DMS79 treated with DMSO at 0.1 percent for 48 hours (cell line): ENCODE measurements at regions not wholly inside any gene's neighbourhood (a gene's known extent, or its start where the extent isn't known, plus 50 kb on each side); places are given as distances from the start of the nearest gene placed in this dataset.
"Not testable (repeated sequence)": the region's sequence is repeated elsewhere in the genome, so short reads cannot be mapped to it uniquely, and the experiment has no call there.

Experiments used
- DNase-seq: peaks from one replicate; lab custom pipeline; 2025; lab: John Stamatoyannopoulos, UW

GRCh38 chr6:151671195-151671594 is 136.3 kb upstream of the ESR1 start:
- DNase-seq = no peak

- no peak for DNase-seq
These were observed 132.9 kb upstream of the ESR1 start for GRCh38 chr6:151674578-151674977.

DNA sequence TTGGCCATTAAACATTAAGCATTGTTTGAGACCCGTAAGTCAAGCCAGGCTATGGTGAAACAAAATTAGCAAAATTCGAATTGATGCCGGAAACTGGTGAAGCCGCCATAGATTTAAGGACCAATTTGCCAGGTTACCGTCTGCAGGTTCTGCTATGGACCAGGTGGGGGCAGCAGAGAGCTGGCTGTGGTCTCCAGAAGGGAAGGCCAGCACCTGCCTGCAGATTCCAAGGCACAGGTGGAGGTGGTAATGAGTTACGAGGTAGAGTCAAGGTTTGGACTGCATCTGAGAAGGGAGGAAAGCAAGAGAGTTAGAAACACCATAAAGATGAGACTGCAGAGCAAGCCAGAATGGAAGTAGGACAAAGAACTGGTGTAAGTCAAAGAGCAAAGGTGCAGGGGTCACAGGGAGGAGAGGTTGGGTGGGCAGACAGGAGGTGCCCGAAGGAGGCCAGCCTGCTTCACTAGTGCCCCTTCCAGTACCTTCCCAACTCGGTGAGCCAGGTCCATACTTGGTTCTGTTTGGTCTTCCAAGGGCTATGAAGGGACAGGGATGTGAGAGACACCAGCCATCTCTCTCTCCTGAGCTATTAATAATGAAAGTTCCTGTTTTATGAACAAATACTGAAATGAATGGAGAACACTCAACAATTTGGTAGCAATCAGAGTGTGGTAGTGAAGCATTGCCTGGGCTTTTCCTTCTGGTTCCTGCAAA is 131.6 kb upstream of the ESR1 start:
- DNase-seq = no peak

- no peak for DNase-seq
These were observed 131.0 kb upstream of the ESR1 start for GRCh38 chr6:151676460-151676945.

- no peak for DNase-seq
These were observed 130.1 kb upstream of the ESR1 start for GRCh38 chr6:151677404-151677803.

GRCh38 chr6:151679081-151679480 is 128.4 kb upstream of the ESR1 start:
- no peak for DNase-seq

- DNase-seq = no peak
These were observed 127.5 kb upstream of the ESR1 start for GRCh38 chr6:151679941-151680340.

DNA sequence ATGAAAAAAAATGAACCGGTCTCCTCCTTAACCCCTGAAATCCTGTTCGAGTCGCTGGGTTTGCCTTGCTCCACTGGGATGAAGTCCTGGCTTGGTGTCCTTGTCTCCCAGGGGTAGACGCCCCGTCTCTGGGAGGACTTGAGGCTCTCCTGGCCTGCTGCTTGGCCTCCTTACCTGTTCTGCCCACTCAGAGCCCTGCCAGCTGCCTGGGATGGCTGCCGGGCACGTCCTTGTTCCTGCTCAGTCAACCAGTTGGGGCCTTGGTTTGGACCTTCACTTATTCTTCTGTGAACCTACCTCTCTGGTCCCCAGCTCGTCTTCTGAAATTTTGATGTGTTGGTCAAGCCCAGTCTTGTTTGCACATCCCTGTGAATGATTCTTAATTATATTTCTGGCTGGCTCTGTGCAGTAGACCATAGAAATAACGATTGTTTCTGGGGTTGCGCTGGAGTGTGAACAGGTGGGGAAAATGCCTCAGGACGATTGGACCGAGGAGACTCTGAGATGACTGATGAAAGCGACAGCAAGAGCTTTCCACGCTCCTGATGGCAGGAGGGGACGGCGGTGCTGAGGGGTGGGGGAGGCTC is 126.5 kb upstream of the ESR1 start:
- DNase-seq = peak; percentile 39

DNA sequence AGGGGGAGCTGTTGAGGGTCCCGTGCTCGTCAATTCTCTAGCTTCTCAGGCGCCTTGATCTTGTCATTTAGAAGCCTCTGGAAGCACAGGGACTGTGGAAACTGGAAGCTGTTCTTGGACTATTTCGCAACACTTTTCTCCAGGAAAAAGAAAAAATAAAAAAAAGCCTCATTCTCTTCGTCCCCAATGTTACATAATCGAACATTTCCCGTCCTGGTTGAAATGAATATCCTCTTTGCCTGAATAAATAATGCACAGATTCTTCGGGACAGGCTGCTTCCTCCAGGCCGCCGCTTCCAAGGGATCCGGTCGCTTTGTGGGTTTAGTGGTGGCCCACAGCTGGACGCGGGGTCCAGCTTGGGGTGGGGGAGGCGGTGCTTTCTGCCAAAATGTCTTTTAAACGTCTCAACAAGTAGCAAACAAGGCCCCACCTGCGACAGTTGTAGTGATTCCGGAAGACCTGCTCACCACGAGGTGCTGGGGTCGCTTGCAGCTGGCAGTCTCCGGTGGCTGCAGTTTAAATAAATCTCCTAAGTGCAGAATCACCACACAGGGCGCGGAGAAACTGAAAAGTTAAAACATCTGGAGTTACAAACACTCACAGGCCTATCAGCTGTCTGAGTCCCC is 125.9 kb upstream of the ESR1 start:
- DNase-seq = no peak

- DNase-seq = no peak
These were observed 125.2 kb upstream of the ESR1 start for GRCh38 chr6:151682251-151682650.

DNA sequence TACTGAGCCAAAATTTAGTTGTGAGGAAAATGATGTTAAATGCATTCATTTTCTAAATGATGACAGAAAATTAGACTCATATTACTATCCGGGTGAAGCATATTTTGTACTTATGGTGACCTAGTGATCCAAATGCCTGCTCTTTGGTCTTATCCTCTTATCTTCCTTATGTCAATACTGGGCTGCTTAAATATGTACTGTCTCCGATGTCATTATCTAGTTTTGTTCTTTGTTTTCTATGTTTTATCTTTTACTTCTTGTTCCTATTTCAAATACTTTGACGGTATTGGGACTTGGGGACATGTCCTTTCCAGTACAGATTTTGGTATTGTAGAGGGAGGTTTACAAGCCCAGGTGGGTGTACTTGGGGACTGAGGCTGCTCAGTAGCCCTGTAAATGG is 124.6 kb upstream of the ESR1 start:
- DNase-seq = no peak

DNA sequence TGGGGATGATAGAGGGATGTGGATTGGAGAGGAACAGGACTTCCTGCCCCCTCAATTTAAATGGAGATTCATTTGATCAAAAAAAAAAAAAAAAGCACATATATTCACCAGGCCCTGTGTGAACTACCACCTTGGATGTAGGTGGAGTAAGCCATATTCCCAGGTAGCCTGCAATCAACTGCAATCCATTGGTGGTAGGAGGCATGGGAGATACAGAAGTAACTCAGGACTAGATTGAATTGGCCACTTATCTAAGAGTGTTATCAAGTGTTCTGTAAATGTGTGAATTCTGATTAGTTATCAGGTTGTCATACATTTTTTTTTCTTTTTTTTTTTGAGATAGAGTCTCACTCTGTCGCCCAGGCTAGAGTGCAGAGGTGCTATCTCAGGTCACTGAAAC is 124.1 kb upstream of the ESR1 start:
- no peak for DNase-seq

GRCh38 chr6:151689499-151690201 is 117.8 kb upstream of the ESR1 start:
- no peak for DNase-seq

GRCh38 chr6:151690303-151690702 is 117.2 kb upstream of the ESR1 start:
- DNase-seq = no peak

DNA sequence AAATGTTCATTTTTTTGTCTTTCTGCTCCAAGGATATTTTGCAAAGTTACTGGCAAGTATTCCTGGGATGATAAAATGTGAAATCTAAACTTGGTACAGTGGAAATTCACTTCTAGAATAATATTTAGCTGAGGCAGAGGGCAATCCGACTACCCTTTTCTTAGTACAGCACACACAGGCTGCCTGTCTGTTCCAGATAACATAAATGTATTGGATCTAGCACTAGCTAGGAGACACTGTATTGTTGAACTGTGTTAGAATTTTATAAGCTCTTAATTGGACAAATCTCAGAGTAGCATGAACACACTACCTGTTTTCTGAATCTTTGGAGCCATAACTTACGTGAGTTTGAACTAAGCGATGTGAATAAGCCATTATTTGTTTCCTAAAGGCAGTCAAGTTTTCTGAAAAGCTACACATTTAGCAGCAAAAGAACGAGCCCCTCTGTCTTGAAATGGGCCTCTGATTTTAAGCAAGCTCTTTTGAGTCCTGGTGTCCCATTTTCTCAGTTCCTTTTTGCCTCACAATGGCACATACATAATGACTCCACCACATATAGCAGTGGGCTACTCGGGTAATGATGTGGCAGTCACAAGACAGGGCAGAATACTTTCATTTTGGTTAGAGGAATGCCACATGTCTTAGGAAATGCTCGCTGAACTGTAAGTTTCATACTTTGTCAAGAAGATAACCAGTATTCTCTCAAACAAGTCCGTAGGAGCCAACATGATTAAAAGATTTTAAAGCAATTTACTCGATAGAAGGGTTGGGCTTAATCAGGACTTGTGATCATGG is 116.5 kb upstream of the ESR1 start:
- no peak for DNase-seq

- no peak for DNase-seq
These were observed 115.3 kb upstream of the ESR1 start for GRCh38 chr6:151692216-151692615.

- no peak for DNase-seq
These were observed 114.1 kb upstream of the ESR1 start for GRCh38 chr6:151693366-151693765.

DNA sequence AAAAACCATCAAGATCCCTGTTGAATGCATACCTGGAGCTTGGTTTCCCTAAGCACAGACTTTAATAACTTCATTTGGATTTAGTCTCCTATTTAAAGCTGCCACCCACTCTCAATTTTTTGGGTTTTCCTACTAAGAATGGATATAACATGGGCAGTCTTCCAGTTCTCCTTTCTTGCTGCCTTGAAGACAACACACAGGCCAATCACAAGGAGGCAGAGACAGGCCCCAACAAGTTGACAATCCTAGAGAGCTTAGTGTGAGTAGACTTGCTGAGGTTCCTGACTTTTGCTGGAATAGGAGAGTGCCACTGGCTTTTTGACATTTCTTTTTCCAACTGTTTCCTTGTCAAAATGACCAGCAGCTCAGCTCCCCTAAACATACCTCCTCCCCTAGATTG is 112.3 kb upstream of the ESR1 start:
- DNase-seq = no peak

DNA sequence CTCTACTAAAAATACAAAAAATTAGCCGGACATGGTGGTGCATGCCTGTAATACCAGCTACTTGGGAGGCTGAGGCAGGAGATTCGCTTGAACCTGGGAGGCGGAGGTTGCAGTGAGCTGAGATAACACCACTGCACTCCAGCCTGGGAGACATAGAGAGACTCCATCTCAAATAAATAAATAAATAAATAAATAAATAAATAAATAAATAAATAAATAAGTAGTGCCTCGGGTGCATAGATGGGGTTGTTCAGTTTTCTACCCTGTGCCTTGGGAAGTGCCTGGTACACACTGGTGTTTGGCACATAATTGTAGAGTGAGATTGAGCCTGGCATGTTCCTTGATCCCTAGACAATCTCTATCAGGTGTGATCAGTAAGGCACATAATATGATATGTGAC is 111.2 kb upstream of the ESR1 start:
- not testable (repeated sequence) for DNase-seq

DNA sequence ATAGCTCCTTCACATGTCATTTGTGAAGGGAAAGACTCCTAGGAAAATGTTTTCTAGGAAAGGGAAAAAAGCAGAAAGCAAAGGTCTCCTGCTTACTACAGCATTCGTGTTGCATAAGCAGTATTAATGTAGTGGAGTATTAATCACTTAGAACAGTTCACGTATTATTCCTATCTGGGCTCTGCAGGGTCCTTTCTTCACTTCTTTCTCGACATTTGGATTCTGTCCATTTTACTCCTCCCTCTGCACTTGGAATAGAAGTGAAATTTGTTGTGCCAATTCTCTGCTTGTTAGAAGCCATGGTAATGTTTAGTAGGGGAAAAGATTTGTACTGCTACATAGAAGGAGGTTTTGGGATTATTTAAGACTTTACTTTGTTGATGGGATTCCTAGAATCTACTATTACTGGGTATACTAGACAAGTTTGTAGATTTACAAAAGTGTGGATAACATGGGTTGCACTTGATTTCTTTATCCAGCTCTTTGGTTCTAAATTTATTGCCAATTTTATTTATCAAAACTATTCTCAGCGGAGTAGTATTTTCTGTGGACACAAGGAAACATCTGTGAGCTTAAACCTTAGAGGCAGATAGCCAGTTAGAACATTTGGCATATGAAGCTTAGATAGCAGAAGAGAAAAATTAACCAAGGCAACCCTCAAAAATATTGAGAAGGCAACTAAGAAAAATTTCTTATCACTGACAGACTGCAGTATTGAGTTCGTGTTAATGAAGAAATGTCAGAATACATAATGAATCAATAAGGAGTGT is 108.4 kb upstream of the ESR1 start:
- DNase-seq = no peak

GRCh38 chr6:151699719-151700118 is 107.8 kb upstream of the ESR1 start:
- no peak for DNase-seq
